WTC11 (cell line): ENCODE measurements at regions not wholly inside any gene's neighbourhood (a gene's known extent, or its start where the extent isn't known, plus 50 kb on each side); places are given as distances from the start of the nearest gene placed in this dataset.
"Not testable (repeated sequence)": the region's sequence is repeated elsewhere in the genome, so short reads cannot be mapped to it uniquely, and the experiment has no call there.

Experiments
- ATAC-seq: fragments of 200-7000 bp; cut with Tn5 transposase; 2 replicates; pipeline ENCODE4 v1.10.0; 2021; ENCODE audit warnings: mild to moderate bottlenecking, moderate library complexity
- CTCF ChIA-PET: fragments of 300-600 bp; sonication (Branson Sonifier 250); formaldehyde crosslinking; loops from one replicate; lab custom pipeline; 2021; ENCODE audit warnings: antibody characterized with exemption; lab: Charles Lee
- POLR2A ChIA-PET: fragments of 350-600 bp; sonication (Branson Sonifier 250); formaldehyde crosslinking; loops from one replicate; lab custom pipeline; 2021; ENCODE audit warnings: antibody characterized with exemption; lab: Charles Lee
- DNase-seq: peaks from one replicate; pipeline ENCODE4 v3.0.0; 2021; ENCODE audit warnings: low spot score
- H3K27ac Mint-ChIP-seq: 2 replicates; pipeline ENCODE4 v1.8.0; 2021; ENCODE audit warnings: mixed read lengths
- H3K27me3 Mint-ChIP-seq: 2 replicates; pipeline ENCODE4 v1.8.0; 2021; ENCODE audit warnings: low read depth, mild to moderate bottlenecking, moderate library complexity, mixed read lengths
- H3K36me3 Mint-ChIP-seq: 2 replicates; pipeline ENCODE4 v1.8.0; 2021; ENCODE audit warnings: mixed read lengths
- H3K4me1 Mint-ChIP-seq: 2 replicates; pipeline ENCODE4 v1.8.0; 2022; ENCODE audit warnings: mixed read lengths
- H3K4me3 Mint-ChIP-seq: 2 replicates; pipeline ENCODE4 v1.8.0; 2021; ENCODE audit warnings: mild to moderate bottlenecking, moderate library complexity, mixed read lengths
- H3K9me3 Mint-ChIP-seq: 2 replicates; pipeline ENCODE4 v1.8.0; 2021; ENCODE audit warnings: mixed read lengths
- CTCF ChIP-seq: fragments of 200-600 bp; IDR thresholded peaks from 2 replicates; pipeline ENCODE4 v1.8.0; 2022; ENCODE audit warnings: antibody characterized with exemption

GRCh38 chr7:6965051-6965450 is 139.0 kb upstream of the CCZ1B start:
- POLR2A ChIA-PET, CTCF ChIA-PET: not testable (repeated sequence)
- H3K9me3 Mint-ChIP-seq = peaks cover 37% of the 10 kb centered on the region
- DNase-seq = peak; percentile 70
- peaks cover 33% of the 10 kb centered on the region for H3K36me3 Mint-ChIP-seq
- TF ChIP-seq CTCF = peak; percentile 54
- TF ChIP-seq, all 79 proteins: peak for 1; not testable (repeated sequence) for 78
- Mint-ChIP-seq H3K4me1 (peaks cover 11% of the 10 kb centered on the region; the same call in 1 of the 2 replicates), H3K27me3 (peaks cover 11% of the 10 kb centered on the region; the same call in 1 of the 2 replicates)
- not testable (repeated sequence) for H3K4me3 Mint-ChIP-seq, H3K27ac Mint-ChIP-seq, ATAC-seq

- H3K27ac Mint-ChIP-seq, H3K4me3 Mint-ChIP-seq, CTCF ChIA-PET, DNase-seq, H3K4me1 Mint-ChIP-seq, ATAC-seq, H3K27me3 Mint-ChIP-seq, POLR2A ChIA-PET: not testable (repeated sequence)
- H3K36me3 Mint-ChIP-seq = peaks cover 11% of the 10 kb centered on the region
- H3K9me3 Mint-ChIP-seq = peaks cover 28% of the 10 kb centered on the region
Observed at GRCh38 chr7:6970180-6970579, 144.1 kb upstream of the CCZ1B start.

GRCh38 chr7:6974876-6975275 is 148.8 kb upstream of the CCZ1B start:
- Mint-ChIP-seq H3K9me3 (peaks cover 43% of the 10 kb centered on the region), H3K36me3 (peaks cover 39% of the 10 kb centered on the region)
- H3K4me3 Mint-ChIP-seq, ATAC-seq, DNase-seq, POLR2A ChIA-PET, H3K27me3 Mint-ChIP-seq, CTCF ChIA-PET, H3K4me1 Mint-ChIP-seq, H3K27ac Mint-ChIP-seq: not testable (repeated sequence)

- DNase-seq, H3K27ac Mint-ChIP-seq, H3K4me3 Mint-ChIP-seq, CTCF ChIA-PET, ATAC-seq, POLR2A ChIA-PET, H3K27me3 Mint-ChIP-seq, H3K4me1 Mint-ChIP-seq: not testable (repeated sequence)
- peaks cover 41% of the 10 kb centered on the region for H3K9me3 Mint-ChIP-seq
- peaks cover 39% of the 10 kb centered on the region for H3K36me3 Mint-ChIP-seq
Observed at GRCh38 chr7:6975346-6975745, 149.3 kb upstream of the CCZ1B start.

- DNase-seq, H3K4me3 Mint-ChIP-seq, ATAC-seq, H3K4me1 Mint-ChIP-seq, POLR2A ChIA-PET, H3K27me3 Mint-ChIP-seq, CTCF ChIA-PET, H3K27ac Mint-ChIP-seq: not testable (repeated sequence)
- H3K36me3 Mint-ChIP-seq = peaks cover 39% of the 10 kb centered on the region
- peaks cover 36% of the 10 kb centered on the region for H3K9me3 Mint-ChIP-seq
Observed at GRCh38 chr7:6977368-6977767, 151.3 kb upstream of the CCZ1B start.

GRCh38 chr7:6978326-6978725 is 152.3 kb upstream of the CCZ1B start:
- ATAC-seq, H3K27me3 Mint-ChIP-seq, CTCF ChIA-PET, DNase-seq, H3K4me3 Mint-ChIP-seq, POLR2A ChIA-PET, H3K4me1 Mint-ChIP-seq, H3K27ac Mint-ChIP-seq: not testable (repeated sequence)
- Mint-ChIP-seq H3K9me3 (peaks cover 35% of the 10 kb centered on the region), H3K36me3 (peaks cover 31% of the 10 kb centered on the region)

- H3K27me3 Mint-ChIP-seq, ATAC-seq, POLR2A ChIA-PET, H3K4me3 Mint-ChIP-seq, CTCF ChIA-PET, H3K27ac Mint-ChIP-seq, DNase-seq, H3K4me1 Mint-ChIP-seq: not testable (repeated sequence)
- H3K9me3 Mint-ChIP-seq = peaks cover 31% of the 10 kb centered on the region
- H3K36me3 Mint-ChIP-seq = peaks cover 28% of the 10 kb centered on the region
Observed at GRCh38 chr7:6979456-6979855, 153.4 kb upstream of the CCZ1B start.

- H3K4me1 Mint-ChIP-seq, H3K4me3 Mint-ChIP-seq, H3K27me3 Mint-ChIP-seq, DNase-seq, POLR2A ChIA-PET, H3K36me3 Mint-ChIP-seq, CTCF ChIA-PET, H3K27ac Mint-ChIP-seq, ATAC-seq: not testable (repeated sequence)
- peaks cover 25% of the 10 kb centered on the region for H3K9me3 Mint-ChIP-seq
Observed at GRCh38 chr7:6982375-6982774, 156.3 kb upstream of the CCZ1B start.

GRCh38 chr7:6986892-6987291 is 160.8 kb upstream of the CCZ1B start:
- H3K4me3 Mint-ChIP-seq, H3K36me3 Mint-ChIP-seq, POLR2A ChIA-PET, DNase-seq, CTCF ChIA-PET, ATAC-seq, H3K27me3 Mint-ChIP-seq, H3K27ac Mint-ChIP-seq: not testable (repeated sequence)
- Mint-ChIP-seq H3K9me3 (peaks cover 15% of the 10 kb centered on the region), H3K4me1 (peaks cover 21% of the 10 kb centered on the region)

- DNase-seq, POLR2A ChIA-PET, CTCF ChIA-PET, H3K27ac Mint-ChIP-seq, H3K36me3 Mint-ChIP-seq, H3K27me3 Mint-ChIP-seq, H3K9me3 Mint-ChIP-seq, H3K4me3 Mint-ChIP-seq, ATAC-seq: not testable (repeated sequence)
- peaks cover 38% of the 10 kb centered on the region for H3K4me1 Mint-ChIP-seq
Observed at GRCh38 chr7:6988608-6989007, 162.5 kb upstream of the CCZ1B start.

GRCh38 chr7:6989968-6990367 is 163.9 kb upstream of the CCZ1B start:
- H3K27ac Mint-ChIP-seq, H3K27me3 Mint-ChIP-seq, POLR2A ChIA-PET, ATAC-seq, DNase-seq, CTCF ChIA-PET, H3K9me3 Mint-ChIP-seq, H3K36me3 Mint-ChIP-seq, H3K4me3 Mint-ChIP-seq: not testable (repeated sequence)
- H3K4me1 Mint-ChIP-seq = peaks cover 48% of the 10 kb centered on the region
